Karpas-422 (cell line): ENCODE measurements at regions not wholly inside any gene's neighbourhood (a gene's known extent, or its start where the extent isn't known, plus 50 kb on each side); places are given as distances from the start of the nearest gene placed in this dataset.
"Not testable (repeated sequence)": the region's sequence is repeated elsewhere in the genome, so short reads cannot be mapped to it uniquely, and the experiment has no call there.

Source experiments
- DNase-seq: peaks from one replicate; pipeline ENCODE4 v3.0.0-alpha.2; 2015
- H2AFZ ChIP-seq: fragments of 200-600 bp; sonication (generic); 2 replicates; pipeline ENCODE4 v1.6.1; 2014; ENCODE audit warnings: antibody characterized with exemption, low read length, mixed read lengths
- H3K27ac ChIP-seq: fragments of 200-600 bp; sonication (generic); 2 replicates; pipeline ENCODE4 v1.5.1; 2014; ENCODE audit warnings: mild to moderate bottlenecking, low read length, moderate library complexity
- H3K27me3 ChIP-seq: fragments of 200-600 bp; sonication (generic); 2 replicates; pipeline ENCODE4 v1.6.1; 2014; ENCODE audit warnings: low read length, mixed read lengths
- H3K36me3 ChIP-seq: fragments of 200-600 bp; sonication (generic); 2 replicates; pipeline ENCODE4 v1.6.1; 2014; ENCODE audit warnings: low read length, mixed read lengths; ENCODE audit not compliant: insufficient read depth
- H3K4me1 ChIP-seq: fragments of 200-600 bp; sonication (generic); 2 replicates; pipeline ENCODE4 v1.6.1; 2014; ENCODE audit warnings: mild to moderate bottlenecking, low read length, mixed read lengths
- H3K4me2 ChIP-seq: fragments of 200-600 bp; sonication (generic); 2 replicates; pipeline ENCODE4 v1.6.1; 2014; ENCODE audit warnings: low read length, low read depth, mild to moderate bottlenecking; ENCODE audit not compliant: poor library complexity, severe bottlenecking
- H3K4me3 ChIP-seq: fragments of 200-600 bp; sonication (generic); 2 replicates; pipeline ENCODE4 v1.5.1; 2014; ENCODE audit warnings: mild to moderate bottlenecking, antibody characterized with exemption, low read length, mixed read lengths
- H3K79me2 ChIP-seq: fragments of 200-600 bp; sonication (generic); 2 replicates; pipeline ENCODE4 v1.6.1; 2014; ENCODE audit warnings: mild to moderate bottlenecking, low read length, mixed read lengths
- H3K9ac ChIP-seq: fragments of 200-600 bp; sonication (generic); 2 replicates; pipeline ENCODE4 v1.6.0; 2014; ENCODE audit warnings: low read length
- H3K9me2 ChIP-seq: fragments of 200-600 bp; sonication (generic), shearing (Covaris generic); replicated peaks from 2 replicates; pipeline ENCODE4 v1.6.0; 2014; ENCODE audit warnings: mild to moderate bottlenecking, low read length, moderate library complexity; ENCODE audit not compliant: insufficient read depth
- H3K9me3 ChIP-seq: fragments of 300-700, 200-600 bp; sonication (generic); 2 replicates; pipeline ENCODE4 v1.6.1; 2014; ENCODE audit warnings: low read length, mixed read lengths
- H4K20me1 ChIP-seq: fragments of 200-600 bp; sonication (generic); 2 replicates; pipeline ENCODE4 v1.6.1; 2014; ENCODE audit warnings: mild to moderate bottlenecking, antibody characterized with exemption, low read length, low read depth; ENCODE audit not compliant: insufficient read depth

- Histone ChIP-seq H4K20me1 (no peaks in the 10 kb centered on the region), H2AFZ (no peak overlapping the region), H3K9me3 (peaks cover 7% of the 10 kb centered on the region), H3K27me3 (no peaks in the 10 kb centered on the region; the same call in 1 of the 2 replicates), H3K79me2 (no peaks in the 10 kb centered on the region), H3K4me2 (no peak overlapping the region), H3K4me1 (no peaks in the 10 kb centered on the region), H3K4me3 (no peak overlapping the region), H3K36me3 (no peaks in the 10 kb centered on the region), H3K9me2 (no peaks in the 10 kb centered on the region), H3K9ac (no peak overlapping the region), H3K27ac (no peak overlapping the region)
- DNase-seq = no peak
Observed at GRCh38 chr14:50030036-50030435, 86.3 kb downstream of the VCPKMT start.

- H3K79me2 ChIP-seq, H3K4me1 ChIP-seq, H3K4me3 ChIP-seq, H3K36me3 ChIP-seq, H3K9ac ChIP-seq, H3K9me2 ChIP-seq, H3K27ac ChIP-seq, DNase-seq, H3K27me3 ChIP-seq, H2AFZ ChIP-seq, H3K9me3 ChIP-seq, H3K4me2 ChIP-seq, H4K20me1 ChIP-seq: not testable (repeated sequence)
Observed at GRCh38 chr14:50030911-50031310, 85.5 kb downstream of the VCPKMT start.

DNA sequence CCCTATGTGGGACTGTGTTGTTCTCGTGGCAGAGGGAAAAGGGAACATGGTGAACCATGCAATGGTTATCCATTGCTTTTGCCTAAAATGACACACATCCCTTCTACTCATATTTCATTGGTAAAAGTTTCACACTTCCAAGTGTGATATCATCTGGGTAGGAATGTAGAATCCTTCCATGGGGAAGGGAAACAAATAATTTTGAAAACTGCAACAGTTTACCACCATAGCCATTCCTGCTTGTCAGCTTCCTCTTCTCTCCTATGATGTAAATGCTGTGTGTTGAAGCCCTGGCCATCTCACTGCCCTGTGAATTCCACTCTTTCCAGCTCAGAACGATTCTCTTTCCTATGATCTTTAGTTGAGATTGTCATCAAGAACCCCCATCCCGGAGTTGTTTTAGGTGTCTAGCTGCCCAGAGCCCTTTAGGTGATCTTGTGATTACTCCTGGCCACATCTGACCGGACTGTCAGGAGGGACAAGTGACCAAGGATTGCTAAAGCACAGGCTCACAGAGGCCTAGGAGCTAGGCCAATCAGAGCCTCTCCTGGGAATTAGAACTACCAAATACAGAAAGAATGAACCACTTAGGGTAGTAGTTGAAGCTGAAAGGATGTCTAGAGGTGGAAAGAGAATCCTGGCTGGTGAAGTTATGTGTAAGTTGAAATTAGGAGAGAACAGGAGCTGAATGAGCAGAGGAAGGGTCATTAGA, 84.6 kb downstream of the VCPKMT start:
- no peak for DNase-seq
- Histone ChIP-seq H3K9me3 (no peaks in the 10 kb centered on the region), H3K36me3 (no peaks in the 10 kb centered on the region), H4K20me1 (no peaks in the 10 kb centered on the region), H3K27me3 (no peaks in the 10 kb centered on the region), H2AFZ (no peak overlapping the region), H3K9me2 (no peaks in the 10 kb centered on the region), H3K4me1 (no peaks in the 10 kb centered on the region), H3K4me2 (no peak overlapping the region), H3K27ac (no peak overlapping the region), H3K4me3 (no peak overlapping the region), H3K9ac (no peak overlapping the region), H3K79me2 (no peaks in the 10 kb centered on the region)

GRCh38 chr14:50032462-50033167, 83.8 kb downstream of the VCPKMT start:
- not testable (repeated sequence) for H3K9me2 ChIP-seq, H3K4me3 ChIP-seq, H3K4me2 ChIP-seq, H3K9ac ChIP-seq, H2AFZ ChIP-seq, H4K20me1 ChIP-seq, H3K9me3 ChIP-seq, H3K27ac ChIP-seq, H3K79me2 ChIP-seq, H3K36me3 ChIP-seq, H3K27me3 ChIP-seq, DNase-seq, H3K4me1 ChIP-seq

GRCh38 chr14:50035214-50035613, 81.2 kb downstream of the VCPKMT start:
- no peak overlapping the region for H3K27ac ChIP-seq
- H3K9ac ChIP-seq = no peak overlapping the region
- H3K4me3 ChIP-seq = no peak overlapping the region
- peaks cover 1% of the 10 kb centered on the region for H3K4me1 ChIP-seq
- no peaks in the 10 kb centered on the region for H3K27me3 ChIP-seq
- DNase-seq = no peak
- H3K79me2 ChIP-seq = no peaks in the 10 kb centered on the region
- H3K36me3 ChIP-seq = no peaks in the 10 kb centered on the region
- no peaks in the 10 kb centered on the region for H4K20me1 ChIP-seq
- H3K9me3 ChIP-seq = no peaks in the 10 kb centered on the region
- H3K9me2 ChIP-seq = no peaks in the 10 kb centered on the region
- no peak overlapping the region for H2AFZ ChIP-seq
- H3K4me2 ChIP-seq = no peak overlapping the region

GRCh38 chr14:50036211-50036610, 80.2 kb downstream of the VCPKMT start:
- H3K9me2 ChIP-seq = no peaks in the 10 kb centered on the region
- no peak overlapping the region for H3K27ac ChIP-seq
- no peaks in the 10 kb centered on the region for H3K27me3 ChIP-seq
- no peaks in the 10 kb centered on the region for H3K36me3 ChIP-seq
- H3K9me3 ChIP-seq = no peaks in the 10 kb centered on the region
- no peak overlapping the region for H2AFZ ChIP-seq
- no peak overlapping the region for H3K9ac ChIP-seq
- H3K79me2 ChIP-seq = no peaks in the 10 kb centered on the region
- no peaks in the 10 kb centered on the region for H4K20me1 ChIP-seq
- no peak overlapping the region for H3K4me2 ChIP-seq
- H3K4me3 ChIP-seq = no peak overlapping the region
- DNase-seq = no peak
- peaks cover 5% of the 10 kb centered on the region for H3K4me1 ChIP-seq

DNA sequence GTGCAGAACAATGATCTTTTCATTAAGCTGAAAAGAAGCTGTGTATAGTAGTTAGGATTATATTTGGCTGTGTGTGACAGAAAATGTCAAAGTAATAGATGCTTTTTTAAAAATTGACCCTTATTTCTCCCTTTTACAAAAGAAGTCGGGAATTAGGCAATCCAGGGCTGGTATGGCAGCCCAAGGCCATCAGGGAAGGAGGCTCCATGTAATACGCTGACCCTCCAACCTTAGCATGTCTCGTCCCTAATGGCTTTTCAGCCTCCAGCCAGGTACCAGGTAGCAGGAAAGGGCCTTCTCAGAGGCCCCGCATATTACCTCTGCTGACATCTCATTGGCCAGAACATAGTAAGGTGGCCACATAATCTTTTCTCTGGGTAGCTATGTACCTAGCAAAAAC, 79.7 kb downstream of the VCPKMT start:
- no peaks in the 10 kb centered on the region for H3K9me2 ChIP-seq
- H3K4me2 ChIP-seq = no peak overlapping the region
- H3K79me2 ChIP-seq = no peaks in the 10 kb centered on the region
- no peak overlapping the region for H3K27ac ChIP-seq
- no peak overlapping the region for H3K4me3 ChIP-seq
- no peaks in the 10 kb centered on the region for H3K9me3 ChIP-seq
- no peaks in the 10 kb centered on the region for H3K27me3 ChIP-seq
- H4K20me1 ChIP-seq = no peaks in the 10 kb centered on the region
- H2AFZ ChIP-seq = no peak overlapping the region
- peaks cover 5% of the 10 kb centered on the region for H3K4me1 ChIP-seq
- H3K9ac ChIP-seq = no peak overlapping the region
- H3K36me3 ChIP-seq = no peaks in the 10 kb centered on the region
- no peak for DNase-seq

DNA sequence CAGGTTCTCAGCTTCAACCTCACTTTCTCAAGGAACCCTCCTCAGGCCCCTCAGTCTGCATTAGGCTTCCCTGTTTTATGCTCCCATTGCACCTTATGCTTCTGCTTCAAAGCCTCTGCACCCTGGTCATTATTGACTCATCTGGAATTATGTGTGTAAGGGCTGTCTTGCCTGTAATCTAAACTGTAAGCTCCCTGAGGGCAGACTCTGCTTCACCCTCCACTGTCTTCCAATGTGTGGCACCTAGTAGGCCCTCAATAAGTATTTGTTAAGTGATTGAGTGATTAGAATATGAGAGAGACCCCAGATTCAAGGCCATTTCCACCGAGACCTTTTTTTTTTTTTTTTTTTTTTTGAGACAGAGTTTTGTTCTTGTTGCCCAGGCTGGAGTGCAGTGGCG, 79.1 kb downstream of the VCPKMT start:
- H3K36me3 ChIP-seq = no peaks in the 10 kb centered on the region
- no peak overlapping the region for H3K4me2 ChIP-seq
- H3K79me2 ChIP-seq = no peaks in the 10 kb centered on the region
- H4K20me1 ChIP-seq = no peaks in the 10 kb centered on the region
- no peaks in the 10 kb centered on the region for H3K9me3 ChIP-seq
- no peaks in the 10 kb centered on the region for H3K9me2 ChIP-seq
- peaks cover 5% of the 10 kb centered on the region for H3K4me1 ChIP-seq
- H3K27ac ChIP-seq = no peak overlapping the region
- H3K9ac ChIP-seq = no peak overlapping the region
- H3K4me3 ChIP-seq = no peak overlapping the region
- DNase-seq = no peak
- no peaks in the 10 kb centered on the region for H3K27me3 ChIP-seq
- no peak overlapping the region for H2AFZ ChIP-seq
